Kidney epithelial cell (primary cell): ENCODE measurements at regions not wholly inside any gene's neighbourhood (a gene's known extent, or its start where the extent isn't known, plus 50 kb on each side); places are given as distances from the start of the nearest gene placed in this dataset.
"Not testable (repeated sequence)": the region's sequence is repeated elsewhere in the genome, so short reads cannot be mapped to it uniquely, and the experiment has no call there.

ENCODE experiments used
- DNase-seq: peaks from one replicate; pipeline ENCODE4 v3.0.0-alpha.2; 2010; ENCODE audit warnings: low read depth
- H3K27me3 ChIP-seq: 2 replicates; pipeline ENCODE4 v1.6.0; 2011; ENCODE audit warnings: low read length; ENCODE audit not compliant: control insufficient read depth, insufficient read depth
- H3K36me3 ChIP-seq: 2 replicates; pipeline ENCODE4 v1.5.1; 2011; ENCODE audit warnings: low read length; ENCODE audit not compliant: control insufficient read depth, insufficient read depth
- H3K4me3 ChIP-seq: 2 replicates; pipeline ENCODE4 v1.5.1; 2011; ENCODE audit warnings: low read depth, mild to moderate bottlenecking, control low read depth, low read length

GRCh38 chr21:5013455-5014304 lies 5507.7 kb upstream of the TPTE start:
- not testable (repeated sequence) for H3K4me3 ChIP-seq, H3K36me3 ChIP-seq, H3K27me3 ChIP-seq, DNase-seq

- DNase-seq, H3K36me3 ChIP-seq, H3K27me3 ChIP-seq: not testable (repeated sequence)
Measured at GRCh38 chr21:5015187-5015586, 5506.2 kb upstream of the TPTE start.

GRCh38 chr21:5019120-5019519 lies 5502.3 kb upstream of the TPTE start:
- not testable (repeated sequence) for H3K27me3 ChIP-seq, H3K4me3 ChIP-seq, H3K36me3 ChIP-seq, DNase-seq

More at GRCh38 chr21:5015187-5015586, 5506.2 kb upstream of the TPTE start:
- H3K4me3 ChIP-seq = not testable (repeated sequence)

- not testable (repeated sequence) for H3K27me3 ChIP-seq, H3K4me3 ChIP-seq, H3K36me3 ChIP-seq, DNase-seq
Measured at GRCh38 chr21:5021815-5022214, 5499.6 kb upstream of the TPTE start.

- not testable (repeated sequence) for H3K4me3 ChIP-seq, DNase-seq, H3K36me3 ChIP-seq, H3K27me3 ChIP-seq
Measured at GRCh38 chr21:5022254-5022653, 5499.1 kb upstream of the TPTE start.

- H3K27me3 ChIP-seq, H3K36me3 ChIP-seq, H3K4me3 ChIP-seq, DNase-seq: not testable (repeated sequence)
Measured at GRCh38 chr21:5022748-5023147, 5498.6 kb upstream of the TPTE start.

- H3K27me3 ChIP-seq, H3K4me3 ChIP-seq, DNase-seq, H3K36me3 ChIP-seq: not testable (repeated sequence)
Measured at GRCh38 chr21:5035147-5035546, 5486.2 kb upstream of the TPTE start.

- not testable (repeated sequence) for H3K27me3 ChIP-seq, H3K4me3 ChIP-seq, DNase-seq, H3K36me3 ChIP-seq
Measured at GRCh38 chr21:5035587-5035986, 5485.8 kb upstream of the TPTE start.

GRCh38 chr21:5037606-5038331 lies 5483.6 kb upstream of the TPTE start:
- not testable (repeated sequence) for DNase-seq, H3K4me3 ChIP-seq, H3K27me3 ChIP-seq, H3K36me3 ChIP-seq

- H3K27me3 ChIP-seq, H3K36me3 ChIP-seq, H3K4me3 ChIP-seq, DNase-seq: not testable (repeated sequence)
Measured at GRCh38 chr21:5039926-5040325, 5481.5 kb upstream of the TPTE start.

- not testable (repeated sequence) for H3K27me3 ChIP-seq, H3K4me3 ChIP-seq, H3K36me3 ChIP-seq, DNase-seq
Measured at GRCh38 chr21:5042583-5042982, 5478.8 kb upstream of the TPTE start.

GRCh38 chr21:5044812-5045211 lies 5476.6 kb upstream of the TPTE start:
- H3K4me3 ChIP-seq, DNase-seq, H3K36me3 ChIP-seq, H3K27me3 ChIP-seq: not testable (repeated sequence)

- H3K27me3 ChIP-seq, DNase-seq, H3K4me3 ChIP-seq, H3K36me3 ChIP-seq: not testable (repeated sequence)
Measured at GRCh38 chr21:5051303-5052018, 5469.9 kb upstream of the TPTE start.

- not testable (repeated sequence) for DNase-seq, H3K27me3 ChIP-seq, H3K4me3 ChIP-seq, H3K36me3 ChIP-seq
Measured at GRCh38 chr21:5055027-5055754, 5466.2 kb upstream of the TPTE start.
